Right renal cortex interstitium (tissue), 3 donors: ENCODE measurements at regions not wholly inside any gene's neighbourhood (a gene's known extent, or its start where the extent isn't known, plus 50 kb on each side); places are given as distances from the start of the nearest gene placed in this dataset.
"Not testable (repeated sequence)": the region's sequence is repeated elsewhere in the genome, so short reads cannot be mapped to it uniquely, and the experiment has no call there.

ENCODE experiments used
- DNase-seq, 3 donors: peaks; one replicate each; pipeline ENCODE4 v3.0.0-alpha.2; 2013; ENCODE audit warnings: low read depth in 3 of 3, low spot score in 2 of 3

DNA sequence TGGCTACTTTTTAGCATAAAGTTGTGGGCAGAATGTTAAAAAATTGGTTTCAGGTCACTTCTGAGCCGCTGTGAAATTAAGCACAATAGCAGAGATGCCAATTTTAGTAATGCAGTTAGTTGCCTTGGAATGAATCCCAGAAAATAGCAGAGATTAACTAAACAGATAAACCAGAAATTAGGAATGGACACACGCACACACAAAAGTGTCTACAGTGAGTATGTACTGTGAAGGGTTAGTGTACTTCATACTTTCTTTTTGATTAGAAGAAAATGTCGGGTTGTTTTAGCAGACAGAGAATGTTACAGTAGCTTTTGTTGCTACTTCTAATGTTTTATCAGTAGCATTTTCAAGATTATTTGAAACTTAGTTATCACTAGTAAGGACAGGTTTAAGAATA lies 106.7 kb downstream of the LEPR start:
- no peak for DNase-seq

DNA sequence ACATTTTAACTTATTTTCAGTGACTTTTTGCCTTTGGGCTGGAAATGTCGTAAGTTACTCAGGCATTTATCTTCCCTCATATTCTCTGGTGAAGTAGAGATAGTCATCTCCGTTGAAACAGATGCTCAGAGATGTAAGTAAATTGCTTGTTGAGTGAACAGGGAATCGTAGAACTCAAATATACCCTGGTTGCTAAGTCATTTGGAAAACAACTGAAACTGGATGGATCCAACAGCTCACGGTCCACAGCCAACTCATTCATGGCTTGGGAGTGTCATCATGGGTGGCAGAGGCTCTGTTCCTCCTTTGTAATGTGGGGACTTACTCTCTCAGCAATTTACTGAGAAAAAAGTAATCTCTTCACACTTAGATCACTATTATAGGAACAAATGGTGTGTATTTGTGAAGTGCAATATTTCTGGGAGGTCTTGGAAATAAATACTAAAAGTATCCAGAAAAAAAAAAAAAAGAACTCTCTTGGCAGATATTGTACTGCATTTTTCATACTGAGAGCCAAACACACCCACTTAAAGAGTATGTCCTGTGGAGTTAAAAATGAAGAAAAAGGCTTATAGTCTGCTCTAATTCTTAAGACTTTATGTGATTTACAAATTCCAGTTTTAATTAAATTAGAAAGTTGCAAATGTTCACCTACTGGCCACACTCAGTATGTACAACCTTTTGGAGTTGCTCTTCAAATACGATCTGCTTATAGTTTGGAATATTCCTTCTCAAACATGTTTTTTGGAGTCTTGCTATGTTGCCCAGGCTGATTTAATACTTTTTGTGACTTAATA lies 107.4 kb downstream of the LEPR start:
- DNase-seq: no peak

DNA sequence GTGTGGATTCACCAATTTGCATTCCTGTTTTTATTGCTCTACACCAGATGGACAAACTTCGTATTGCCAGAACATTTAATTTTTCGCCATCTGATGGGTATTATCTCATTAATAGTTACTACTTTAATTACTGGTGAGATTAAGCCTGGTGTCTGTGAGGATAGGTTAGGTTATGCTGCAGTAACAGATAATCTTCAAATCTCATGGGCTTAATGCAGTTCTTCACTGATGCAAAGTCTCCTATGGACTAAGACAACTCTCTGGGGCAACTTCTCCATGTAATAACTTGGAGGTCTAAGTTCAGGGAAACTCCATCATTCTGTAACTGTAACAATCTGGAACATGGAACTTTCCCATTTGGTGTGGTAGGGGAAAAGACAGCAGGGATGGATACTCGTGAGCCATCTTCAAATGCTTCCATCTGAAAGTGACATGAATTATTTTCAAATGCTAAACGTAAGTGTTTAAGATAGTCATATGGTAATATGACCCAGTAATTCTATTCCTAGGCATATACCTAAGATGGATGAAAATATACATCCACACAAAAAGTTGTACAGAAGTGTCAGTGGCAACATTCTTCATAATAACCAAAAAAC lies 111.6 kb downstream of the LEPR start:
- no peak for DNase-seq

DNA sequence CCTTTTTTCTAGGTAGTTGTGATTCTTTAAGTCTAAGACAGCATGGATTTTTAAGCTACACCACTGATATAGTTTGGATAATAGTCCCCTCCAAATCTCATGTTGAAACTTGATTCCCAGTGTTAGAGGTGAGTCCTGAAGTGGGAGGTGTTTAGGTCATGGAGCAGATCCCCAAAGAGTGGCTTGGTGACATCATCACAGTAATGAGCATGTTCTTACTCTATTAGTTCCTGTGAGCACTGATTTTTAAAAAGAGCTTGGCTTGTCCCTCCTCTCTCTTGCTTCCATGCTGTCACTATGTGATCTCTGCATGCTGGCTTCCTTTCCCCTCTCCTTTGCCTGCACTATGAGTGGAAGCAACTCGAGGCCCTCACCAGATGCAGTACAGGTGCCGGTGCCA lies 115.5 kb downstream of the LEPR start:
- no peak for DNase-seq

DNA sequence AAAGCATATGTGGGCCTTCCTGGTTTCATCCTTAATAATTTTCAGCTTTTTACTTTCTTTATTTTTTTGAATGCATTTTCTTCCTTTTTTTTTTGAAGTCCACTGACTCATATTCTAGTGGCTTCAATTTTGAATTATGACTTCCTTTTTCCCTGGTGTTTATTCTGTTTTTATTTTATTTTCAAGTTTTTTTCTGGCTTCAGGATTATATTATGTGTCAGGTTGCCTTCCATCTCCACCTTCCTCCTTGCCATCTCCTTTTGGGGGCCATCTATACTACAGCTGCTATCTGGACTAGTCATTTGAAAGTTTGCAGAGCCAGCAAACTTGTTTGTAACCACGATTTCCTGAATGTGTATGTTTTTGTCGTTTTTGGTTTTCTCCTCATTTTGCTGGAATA lies 117.6 kb downstream of the LEPR start:
- DNase-seq: no peak

DNA sequence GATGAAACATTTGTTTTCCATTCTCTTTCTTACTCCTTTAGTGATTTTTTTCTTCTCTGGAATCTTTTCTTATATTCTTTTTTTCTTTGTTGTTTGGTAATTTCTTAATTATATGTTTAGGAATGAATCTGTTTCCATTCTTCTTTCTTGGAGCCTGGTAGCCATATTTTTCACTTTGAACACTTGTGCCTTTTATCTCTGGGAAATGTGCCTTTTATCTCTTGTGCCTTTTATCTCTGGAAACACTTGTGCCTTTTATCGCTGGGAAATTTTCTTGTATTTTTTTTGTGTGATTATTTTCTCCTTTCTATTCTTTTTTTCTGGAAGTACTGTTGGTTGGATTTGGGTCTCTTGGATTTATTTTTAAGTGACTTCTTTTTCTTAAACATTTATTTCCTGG lies 118.2 kb downstream of the LEPR start:
- no peak for DNase-seq

DNA sequence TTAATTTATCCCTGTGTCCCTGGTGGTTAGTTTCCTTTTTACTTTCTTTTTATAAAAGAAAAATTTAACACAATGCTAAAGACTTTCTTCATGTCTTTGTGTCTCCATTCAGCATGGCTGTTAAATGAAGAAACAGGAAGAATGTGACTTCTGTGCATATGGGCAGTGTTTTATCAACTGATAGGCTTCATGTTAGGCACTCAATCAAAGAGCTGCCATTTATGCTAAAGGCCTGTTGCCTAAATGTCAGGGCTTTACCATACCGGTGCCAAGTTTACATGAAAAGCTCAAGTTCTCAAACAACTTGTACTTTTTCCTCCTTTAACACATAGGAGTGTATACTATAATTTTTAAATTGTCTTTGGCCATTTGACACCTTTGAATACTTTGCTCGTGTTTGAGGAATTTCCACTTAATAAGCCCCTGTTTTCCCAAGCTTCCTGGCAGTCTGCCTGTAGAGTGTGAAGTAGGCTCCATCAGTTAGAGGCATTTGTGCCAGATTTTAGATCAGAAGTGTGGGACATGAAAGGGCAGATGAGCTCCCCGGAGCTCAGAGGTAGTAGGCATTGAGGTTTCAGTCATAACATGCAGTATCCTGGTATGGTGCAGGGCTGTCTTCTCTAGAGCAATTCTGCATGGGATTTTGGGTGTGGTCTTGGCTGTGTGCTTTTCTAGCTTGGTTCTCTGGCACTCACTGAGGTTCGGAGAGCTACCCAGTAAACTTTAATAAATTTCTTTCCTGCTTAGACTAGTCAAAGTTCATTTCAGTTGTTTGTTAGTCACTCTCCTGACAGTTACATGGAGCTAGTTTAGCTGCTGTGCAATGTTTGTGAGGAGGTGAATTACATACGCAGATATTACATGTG lies 119.0 kb downstream of the LEPR start:
- DNase-seq: no peak

DNA sequence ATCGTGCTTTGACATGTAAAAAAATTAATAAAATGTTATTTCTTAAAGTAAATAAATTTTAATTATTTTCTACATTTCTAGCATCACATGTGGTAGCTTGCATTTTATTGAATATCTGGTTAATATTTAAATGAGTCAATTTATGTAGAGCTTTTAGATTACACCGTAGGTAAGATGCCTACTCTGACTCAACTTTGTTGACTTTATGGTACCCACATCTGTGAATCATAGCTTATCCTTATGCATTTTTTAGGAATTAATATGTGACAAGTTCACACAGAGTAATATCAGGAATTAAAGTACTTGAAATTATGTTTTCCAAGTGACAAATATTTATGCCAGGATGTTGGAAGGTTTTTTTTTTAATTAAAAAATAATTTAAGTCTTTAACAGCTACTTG lies 120.7 kb downstream of the LEPR start:
- DNase-seq: no peak

DNA sequence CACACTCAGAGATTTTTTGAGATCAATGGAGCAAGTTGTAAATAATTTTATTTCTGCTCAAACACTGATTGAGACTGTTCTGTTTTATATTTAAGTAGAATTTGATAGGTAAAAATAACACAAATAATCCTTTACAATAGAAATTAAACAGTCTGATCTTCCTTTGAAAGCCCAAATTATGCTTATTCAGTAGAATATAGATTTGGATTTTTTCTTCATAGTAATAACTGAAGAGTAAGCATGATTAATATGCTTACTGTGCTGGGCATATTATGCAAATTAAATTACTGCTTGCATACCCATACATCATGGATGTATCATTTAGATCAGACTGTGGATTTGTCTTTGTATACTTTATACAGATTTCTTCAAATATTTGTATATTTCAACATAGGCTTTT lies 121.4 kb downstream of the LEPR start:
- DNase-seq: no peak

DNA sequence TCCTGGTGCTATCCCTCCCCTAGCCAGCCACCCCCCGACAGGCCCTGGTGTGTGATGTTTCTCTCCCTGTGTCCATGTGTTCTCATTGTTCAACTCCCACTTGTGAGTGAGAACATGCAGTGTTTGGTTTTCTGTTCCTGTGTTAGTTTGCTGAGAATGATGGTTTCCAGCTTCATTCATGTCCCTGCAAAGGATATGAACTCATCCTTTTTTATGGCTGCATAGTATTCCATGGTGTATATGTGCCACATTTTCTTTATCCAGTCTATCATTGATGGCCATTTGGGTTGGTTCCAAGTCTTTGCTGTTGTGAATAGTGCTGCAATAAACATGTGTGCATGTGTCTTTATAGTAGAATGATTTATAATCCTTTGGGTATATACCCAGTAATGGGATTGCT lies 122.1 kb downstream of the LEPR start:
- not testable (repeated sequence) for DNase-seq

DNA sequence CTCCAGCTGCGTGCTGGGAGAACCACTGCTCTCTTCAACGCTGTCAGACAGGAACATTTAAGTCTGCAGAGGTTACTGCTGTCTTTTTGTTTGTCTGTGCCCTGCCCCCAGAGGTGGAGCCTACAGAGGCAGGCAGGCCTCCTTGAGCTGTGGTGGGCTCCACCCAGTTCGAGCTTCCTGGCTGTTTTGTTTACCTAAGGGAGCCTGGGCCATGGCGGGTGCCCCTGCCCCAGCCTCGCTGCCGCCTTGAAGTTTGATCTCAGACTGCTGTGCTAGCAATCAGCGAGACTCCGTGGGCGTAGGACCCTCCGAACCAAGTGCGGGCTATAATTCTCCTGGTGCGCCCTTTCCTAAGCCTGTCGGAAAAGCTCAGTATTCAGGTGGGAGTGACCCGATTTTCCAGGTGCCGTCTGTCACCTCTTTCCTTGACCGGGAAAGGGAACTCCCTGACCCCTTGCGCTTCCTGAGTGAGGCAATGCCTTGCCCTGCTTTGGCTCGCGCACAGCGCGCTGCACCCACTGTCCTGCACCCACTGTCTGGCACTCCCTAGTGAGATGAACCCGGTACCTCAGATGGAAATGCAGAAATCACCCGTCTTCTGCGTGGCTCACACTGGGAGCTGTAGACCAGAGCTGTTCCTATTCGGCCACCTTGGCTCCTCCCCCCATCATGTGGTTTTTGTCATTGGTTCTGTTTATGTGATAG lies 130.0 kb downstream of the LEPR start:
- not testable (repeated sequence) for DNase-seq

DNA sequence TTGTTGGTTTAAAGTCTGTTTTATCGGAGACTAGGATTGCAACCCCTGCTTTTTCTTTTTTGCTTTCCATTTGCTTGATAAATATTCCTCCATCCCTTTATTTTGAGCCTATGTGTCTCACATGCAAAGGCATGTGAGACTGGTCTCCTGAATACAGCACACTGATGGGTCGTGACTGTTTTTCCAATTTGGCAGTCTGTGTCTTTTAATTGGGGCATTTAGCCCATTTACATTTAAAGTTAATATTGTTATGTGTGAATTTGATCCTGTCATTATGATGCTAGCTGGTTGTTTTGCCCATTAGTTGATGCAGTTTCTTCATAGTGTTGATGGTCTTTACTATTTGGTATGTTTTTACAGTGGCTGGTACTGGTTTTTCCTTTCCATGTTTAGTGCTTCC lies 132.0 kb downstream of the LEPR start:
- DNase-seq: not testable (repeated sequence)

DNA sequence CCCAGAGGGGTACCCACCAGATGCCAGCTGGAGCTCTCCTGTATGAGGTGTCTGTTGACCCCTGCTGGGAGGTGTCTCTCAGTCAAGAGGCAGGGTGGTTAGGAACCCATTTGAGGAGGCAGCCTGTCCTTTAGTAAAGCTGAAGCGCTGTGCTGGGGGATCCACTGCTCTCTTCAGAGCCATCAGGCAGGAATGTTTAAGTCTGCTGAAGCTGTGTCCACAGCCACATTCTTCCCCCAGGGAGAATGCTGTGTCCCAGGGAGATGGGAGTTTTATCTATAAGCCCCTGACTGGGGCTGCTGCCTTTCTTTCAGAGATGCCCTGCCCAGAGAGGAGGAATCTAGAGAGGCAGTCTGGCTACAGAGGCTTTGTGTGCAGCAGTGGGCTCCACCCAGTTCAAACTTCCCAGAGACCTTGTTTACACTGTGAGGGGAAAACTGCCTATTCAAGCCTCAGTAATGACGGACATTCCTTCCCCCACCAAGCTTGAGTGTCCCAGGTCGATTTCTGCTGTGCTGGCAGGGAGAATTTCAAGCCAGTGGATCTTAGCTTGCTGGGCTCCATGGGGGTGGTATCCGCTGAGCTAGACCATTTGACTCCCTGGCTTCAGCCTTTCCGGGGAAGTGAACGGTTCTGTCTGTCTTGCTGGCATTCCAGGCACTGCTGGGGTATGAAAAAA lies 133.8 kb downstream of the LEPR start:
- DNase-seq: not testable (repeated sequence)

DNA sequence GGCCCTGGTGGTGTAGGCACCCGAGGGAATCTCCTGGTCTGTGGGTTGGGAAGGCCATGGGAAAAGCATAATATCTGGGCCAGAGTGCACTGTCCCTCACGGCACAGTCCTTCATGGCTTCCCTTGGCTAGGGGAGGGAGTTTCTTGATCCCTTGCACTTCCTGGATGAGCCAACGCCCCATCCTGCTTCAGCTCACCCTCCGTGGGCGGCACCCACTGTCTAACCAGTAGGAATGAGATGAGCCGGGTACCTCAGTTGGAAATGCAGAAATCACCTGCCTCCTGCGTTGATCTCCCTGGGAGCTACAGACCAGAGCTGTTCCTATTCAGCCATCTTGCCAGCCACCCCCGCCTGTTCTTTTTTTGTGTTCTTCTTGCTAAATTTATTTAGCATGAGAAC lies 134.4 kb downstream of the LEPR start:
- no peak for DNase-seq

DNA sequence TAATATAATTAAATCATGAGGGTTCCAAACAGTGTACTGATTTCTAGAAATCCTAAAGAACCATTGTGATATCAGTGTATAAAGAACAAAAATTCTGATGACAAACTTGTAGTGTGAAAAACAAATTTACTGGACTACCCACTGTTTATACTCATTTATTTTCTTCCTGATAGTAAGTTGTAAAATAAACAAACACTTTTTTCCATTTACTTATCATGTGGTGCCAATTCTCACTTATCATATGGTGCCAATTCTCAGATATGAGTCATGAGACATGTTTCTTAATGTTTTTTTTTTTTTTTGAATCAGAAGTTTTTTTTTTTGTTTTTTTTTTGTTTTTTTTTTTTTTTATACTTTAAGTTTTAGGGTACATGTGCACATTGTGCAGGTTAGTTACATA lies 137.7 kb downstream of the LEPR start:
- no peak for DNase-seq

DNA sequence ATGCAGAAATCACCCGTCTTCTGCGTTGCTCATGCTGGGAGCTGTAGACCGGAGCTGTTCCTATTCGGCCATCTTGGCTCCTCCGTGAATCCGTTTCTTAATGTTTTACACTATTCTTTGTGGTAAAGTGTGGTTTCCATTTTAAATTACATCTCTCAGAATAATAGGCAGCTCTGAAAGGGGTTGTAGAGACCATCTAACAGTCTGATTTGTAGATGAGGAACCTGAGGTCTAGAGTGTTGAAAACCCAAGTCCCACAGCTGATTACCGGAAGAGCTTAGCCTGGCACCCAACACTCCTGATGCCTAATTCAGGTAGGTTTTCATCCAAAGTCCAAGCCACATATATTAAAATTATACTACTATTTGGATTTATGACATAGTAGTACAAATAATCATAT lies 144.0 kb downstream of the LEPR start:
- no peak for DNase-seq

DNA sequence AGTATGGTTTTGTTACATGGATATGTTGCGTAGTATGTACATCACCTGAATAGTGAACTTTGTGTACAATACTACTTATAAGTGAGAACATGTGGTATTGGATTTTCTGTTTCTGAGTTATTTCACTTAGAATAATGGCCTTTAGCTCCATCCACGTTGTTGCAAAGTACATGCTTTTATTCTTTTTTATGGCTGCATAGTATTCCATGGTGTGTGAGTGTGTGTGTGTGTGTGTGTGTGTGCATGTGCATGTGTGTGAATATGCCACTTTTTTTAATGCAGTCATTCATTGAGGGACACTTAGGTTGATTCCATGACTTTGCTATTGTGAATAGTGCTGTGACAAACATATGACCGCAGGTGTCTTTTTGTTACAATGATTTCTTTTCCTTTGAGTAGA lies 147.8 kb downstream of the LEPR start:
- DNase-seq: no peak

DNA sequence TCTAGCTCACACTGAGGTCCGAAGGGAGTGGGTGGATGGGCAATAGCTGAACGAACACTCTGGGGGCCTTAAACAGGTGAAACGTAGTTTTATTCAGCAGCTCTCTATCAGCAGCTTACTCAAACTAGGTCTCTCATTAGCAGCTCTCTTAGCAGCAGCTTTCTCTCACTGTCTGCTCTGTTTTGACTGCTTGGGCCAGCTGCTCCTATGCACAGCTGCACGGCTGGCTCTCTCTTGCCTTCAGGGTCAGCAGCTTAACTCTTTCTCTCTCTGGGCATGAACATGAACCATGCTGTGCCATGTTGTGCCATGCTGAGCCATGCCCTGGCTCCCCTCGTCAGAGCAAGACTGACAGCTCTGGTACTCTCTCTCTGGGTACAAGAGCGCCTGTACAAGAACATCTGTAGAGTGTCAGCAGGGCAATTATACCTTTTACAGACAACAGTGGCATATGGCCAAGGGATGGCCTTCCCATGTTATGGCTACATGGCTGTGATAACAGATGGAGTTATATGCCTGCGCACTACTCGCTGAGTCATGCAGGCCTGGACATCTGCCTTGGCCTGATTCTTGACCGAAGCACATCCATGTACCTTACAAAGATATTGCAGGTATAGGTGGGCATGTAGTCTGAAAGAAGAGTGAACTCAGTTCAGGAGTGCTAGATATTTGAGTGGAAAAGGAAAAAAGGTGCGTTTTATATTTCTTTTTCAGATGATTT lies 152.4 kb downstream of the LEPR start:
- no peak for DNase-seq

DNA sequence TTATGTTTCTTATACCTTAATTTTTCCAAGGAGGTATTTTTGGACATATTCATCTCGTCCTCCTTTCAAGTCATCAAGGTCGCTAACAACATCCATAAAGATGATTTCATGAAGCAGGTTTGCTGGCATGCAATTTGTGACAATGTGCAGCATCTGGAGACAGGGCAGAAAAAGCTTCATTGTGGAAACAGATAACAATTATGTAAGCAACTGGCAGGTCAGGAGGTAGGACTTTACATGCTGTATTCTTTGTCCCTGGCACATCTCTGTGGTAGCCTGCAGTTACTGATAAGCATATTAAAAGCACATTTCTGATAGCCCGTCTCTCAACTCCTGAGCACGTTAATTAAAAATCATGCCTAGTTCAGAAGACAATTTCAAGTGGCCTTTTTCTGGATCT lies 156.8 kb downstream of the LEPR start:
- no peak for DNase-seq

DNA sequence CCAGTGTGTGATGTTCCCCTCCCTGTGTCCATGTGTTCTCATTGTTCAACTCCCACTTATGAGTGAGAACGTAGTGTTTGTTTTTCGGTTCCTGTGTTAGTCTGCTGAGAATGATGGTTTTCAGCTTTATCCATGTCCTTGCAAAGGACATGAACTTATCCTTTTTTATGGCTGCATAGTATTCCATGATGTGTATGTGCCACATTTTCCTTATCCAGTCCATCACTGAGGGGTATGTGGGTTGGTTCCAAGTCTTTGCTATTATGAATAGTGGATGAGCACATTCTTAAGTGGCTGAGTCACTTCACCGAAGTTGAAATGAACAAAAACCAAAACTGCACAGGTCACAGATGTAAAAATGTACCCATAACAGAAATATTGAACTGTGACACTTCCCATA lies 157.5 kb downstream of the LEPR start:
- not testable (repeated sequence) for DNase-seq
